ENCODE measurements at regions not wholly inside any gene's neighbourhood (a gene's known extent, or its start where the extent isn't known, plus 50 kb on each side); places are given as distances from the start of the nearest gene placed in this dataset.

DNA sequence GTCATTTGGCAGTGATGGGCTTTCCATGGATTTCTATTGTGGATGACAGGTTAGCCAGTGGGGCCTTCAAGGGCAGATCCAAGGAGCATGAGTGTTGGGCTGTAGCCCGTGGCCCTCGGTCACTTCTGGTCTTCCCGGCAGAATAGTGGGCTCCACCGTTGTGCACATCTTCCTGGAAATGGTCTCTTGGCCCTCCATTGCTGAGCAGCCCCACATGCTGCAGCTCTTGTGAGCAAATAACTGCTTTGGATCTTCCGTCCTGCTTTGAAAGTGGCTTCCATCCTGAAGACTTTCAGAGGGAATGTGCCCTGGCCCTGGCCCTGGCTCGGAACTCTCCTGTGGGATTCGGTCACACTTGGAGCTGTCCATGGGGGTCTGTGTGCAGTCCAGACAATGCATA, 102.8 kb downstream of the SNRPN start:
- TF ChIP-seq PCBP2 (IDR thresholded peaks at IDR 0.05; ENCODE audit: low read depth, low read length, poor library complexity, severe bottlenecking) (no peak), TAF1 (IDR thresholded peaks at IDR 0.05; ENCODE audit: control insufficient read depth, extremely low read depth, insufficient read depth, low read length, severe bottlenecking) (no peak), TCF7L2 (IDR thresholded peaks at IDR 0.05; ENCODE audit: low read depth, low read length) (no peak), KDM1A (IDR thresholded peaks at IDR 0.05) (no peak), FOXK1 (CRISPR knock-in tag; IDR thresholded peaks at IDR 0.05; ENCODE audit: borderline replicate concordance) (no peak), ESRRB (CRISPR knock-in tag; IDR thresholded peaks at IDR 0.05; ENCODE audit: borderline replicate concordance) (no peak), POLR2A (conservative IDR thresholded peaks at IDR 0.05) (no peak), TAF15 (IDR thresholded peaks at IDR 0.05; ENCODE audit: low read depth, low read length) (no peak), TCF7 (IDR thresholded peaks at IDR 0.05; ENCODE audit: borderline replicate concordance) (no peak), TBL1XR1 (IDR thresholded peaks at IDR 0.05; ENCODE audit: low read length in 2 of 2) (no peak), ZNF41 (CRISPR knock-in tag; conservative IDR thresholded peaks at IDR 0.05) (no peak), DPF2 (IDR thresholded peaks at IDR 0.05) (no peak)
- TF ChIP-seq, protein P1, sequence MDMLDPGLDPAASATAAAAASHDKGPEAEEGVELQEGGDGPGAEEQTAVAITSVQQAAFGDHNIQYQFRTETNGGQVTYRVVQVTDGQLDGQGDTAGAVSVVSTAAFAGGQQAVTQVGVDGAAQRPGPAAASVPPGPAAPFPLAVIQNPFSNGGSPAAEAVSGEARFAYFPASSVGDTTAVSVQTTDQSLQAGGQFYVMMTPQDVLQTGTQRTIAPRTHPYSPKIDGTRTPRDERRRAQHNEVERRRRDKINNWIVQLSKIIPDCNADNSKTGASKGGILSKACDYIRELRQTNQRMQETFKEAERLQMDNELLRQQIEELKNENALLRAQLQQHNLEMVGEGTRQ (CRISPR knock-in tag; IDR thresholded peaks at IDR 0.05) = no peak
- TF ChIP-seq, protein P2, sequence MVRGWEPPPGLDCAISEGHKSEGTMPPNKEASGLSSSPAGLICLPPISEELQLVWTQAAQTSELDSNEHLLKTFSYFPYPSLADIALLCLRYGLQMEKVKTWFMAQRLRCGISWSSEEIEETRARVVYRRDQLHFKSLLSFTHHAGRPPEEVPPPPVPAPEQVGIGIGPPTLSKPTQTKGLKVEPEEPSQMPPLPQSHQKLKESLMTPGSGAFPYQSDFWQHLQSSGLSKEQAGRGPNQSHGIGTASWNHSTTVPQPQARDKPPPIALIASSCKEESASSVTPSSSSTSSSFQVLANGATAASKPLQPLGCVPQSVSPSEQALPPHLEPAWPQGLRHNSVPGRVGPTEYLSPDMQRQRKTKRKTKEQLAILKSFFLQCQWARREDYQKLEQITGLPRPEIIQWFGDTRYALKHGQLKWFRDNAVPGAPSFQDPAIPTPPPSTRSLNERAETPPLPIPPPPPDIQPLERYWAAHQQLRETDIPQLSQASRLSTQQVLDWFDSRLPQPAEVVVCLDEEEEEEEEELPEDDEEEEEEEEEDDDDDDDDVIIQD (CRISPR knock-in tag; IDR thresholded peaks at IDR 0.05) = no peak
